Type B pancreatic cell (in vitro differentiated cells): ENCODE measurements at regions not wholly inside any gene's neighbourhood (a gene's known extent, or its start where the extent isn't known, plus 50 kb on each side); places are given as distances from the start of the nearest gene placed in this dataset.

Experiments used
- DNase-seq: peaks from one replicate; pipeline ENCODE4 v3.0.0; 2021; ENCODE audit warnings: mixed read lengths; ENCODE audit not compliant: unreplicated experiment; ENCODE audit errors: extremely low spot score
- H3K27ac Mint-ChIP-seq: 2 replicates; pipeline ENCODE4 v1.8.0; 2021; ENCODE audit warnings: mild to moderate bottlenecking, mixed read lengths
- H3K27me3 Mint-ChIP-seq: 2 replicates; pipeline ENCODE4 v1.8.0; 2021; ENCODE audit warnings: mixed read lengths
- H3K36me3 Mint-ChIP-seq: 2 replicates; pipeline ENCODE4 v1.8.0; 2021; ENCODE audit warnings: mixed read lengths
- H3K4me1 Mint-ChIP-seq: one replicate; pipeline ENCODE4 v1.8.0; 2021; ENCODE audit warnings: mixed read lengths; ENCODE audit not compliant: unreplicated experiment
- H3K4me3 Mint-ChIP-seq: 2 replicates; pipeline ENCODE4 v1.8.0; 2021; ENCODE audit warnings: mild to moderate bottlenecking, mixed read lengths
- H3K9me3 Mint-ChIP-seq: 2 replicates; pipeline ENCODE4 v1.8.0; 2021; ENCODE audit warnings: mixed read lengths
- CTCF ChIP-seq: fragments of 200-600 bp; sonication (generic); conservative IDR thresholded peaks from 2 replicates; pipeline ENCODE4 v1.5.0; 2021; ENCODE audit warnings: antibody characterized with exemption, mild to moderate bottlenecking

- H3K36me3 Mint-ChIP-seq = no peaks in the 10 kb centered on the region
- peaks cover 7% of the 10 kb centered on the region for H3K9me3 Mint-ChIP-seq
- H3K4me3 Mint-ChIP-seq = no peak overlapping the region
- H3K27ac Mint-ChIP-seq = no peak overlapping the region
- H3K27me3 Mint-ChIP-seq = no peaks in the 10 kb centered on the region
- DNase-seq = no peak
- no peaks in the 10 kb centered on the region for H3K4me1 Mint-ChIP-seq
- no peak for TF ChIP-seq CTCF
Measured at GRCh38 chr2:195477248-195477995, 179.6 kb upstream of the SLC39A10 start.

- Mint-ChIP-seq H3K27ac (no peak overlapping the region), H3K4me1 (no peaks in the 10 kb centered on the region), H3K36me3 (no peaks in the 10 kb centered on the region), H3K4me3 (no peak overlapping the region), H3K9me3 (peaks cover 7% of the 10 kb centered on the region), H3K27me3 (no peaks in the 10 kb centered on the region)
- no peak for DNase-seq
- TF ChIP-seq CTCF = no peak
Measured at GRCh38 chr2:195475336-195475735, 181.7 kb upstream of the SLC39A10 start.

GRCh38 chr2:195473862-195474261 is 183.2 kb upstream of the SLC39A10 start:
- H3K9me3 Mint-ChIP-seq = no peaks in the 10 kb centered on the region
- H3K27me3 Mint-ChIP-seq = no peaks in the 10 kb centered on the region
- H3K4me3 Mint-ChIP-seq = no peak overlapping the region
- H3K27ac Mint-ChIP-seq = no peak overlapping the region
- H3K36me3 Mint-ChIP-seq = no peaks in the 10 kb centered on the region
- H3K4me1 Mint-ChIP-seq = no peaks in the 10 kb centered on the region
- TF ChIP-seq CTCF = no peak
- DNase-seq = no peak

GRCh38 chr2:195472501-195473234 is 184.4 kb upstream of the SLC39A10 start:
- Mint-ChIP-seq H3K27ac (no peak overlapping the region), H3K9me3 (no peaks in the 10 kb centered on the region), H3K4me3 (no peak overlapping the region), H3K36me3 (no peaks in the 10 kb centered on the region), H3K4me1 (no peaks in the 10 kb centered on the region), H3K27me3 (no peaks in the 10 kb centered on the region)
- TF ChIP-seq CTCF = no peak
- DNase-seq = no peak

- no peaks in the 10 kb centered on the region for H3K27me3 Mint-ChIP-seq
- no peak overlapping the region for H3K4me3 Mint-ChIP-seq
- H3K9me3 Mint-ChIP-seq = no peaks in the 10 kb centered on the region
- TF ChIP-seq CTCF = no peak
- no peak overlapping the region for H3K27ac Mint-ChIP-seq
- DNase-seq = no peak
- H3K36me3 Mint-ChIP-seq = no peaks in the 10 kb centered on the region
- H3K4me1 Mint-ChIP-seq = no peaks in the 10 kb centered on the region
Measured at GRCh38 chr2:195471807-195472206, 185.2 kb upstream of the SLC39A10 start.
